HG03558 (cell line): ENCODE measurements at regions not wholly inside any gene's neighbourhood (a gene's known extent, or its start where the extent isn't known, plus 50 kb on each side); places are given as distances from the start of the nearest gene placed in this dataset.

ENCODE experiments used
- ATAC-seq: cut with Tn5 transposase; IDR thresholded peaks from one replicate; pipeline ENCODE4 v1.9.1; 2021; ENCODE audit warnings: moderate number of reproducible peaks; ENCODE audit not compliant: unreplicated experiment; ENCODE audit errors: extremely low read depth

- ATAC-seq, result no peak
Observed at GRCh38 chr1:65090406-65090805, 57.6 kb upstream of the AK4 start.

- ATAC-seq, result no peak
Observed at GRCh38 chr1:65092691-65093090, 55.3 kb upstream of the AK4 start.

GRCh38 chr1:65097076-65097475, 50.9 kb upstream of the AK4 start:
- ATAC-seq, result no peak
